GM18507 (cell line): ENCODE measurements at regions not wholly inside any gene's neighbourhood (a gene's known extent, or its start where the extent isn't known, plus 50 kb on each side); places are given as distances from the start of the nearest gene placed in this dataset.
"Not testable (repeated sequence)": the region's sequence is repeated elsewhere in the genome, so short reads cannot be mapped to it uniquely, and the experiment has no call there.

ENCODE experiments used
- DNase-seq: peaks from one replicate; pipeline ENCODE4 v3.0.0; 2011; ENCODE audit warnings: low read depth; ENCODE audit not compliant: insufficient read length; ENCODE audit errors: extremely low spot score
- FAIRE-seq: peaks from 2 replicates; lab custom pipeline; 2011; peaks lifted over from hg19 to GRCh38; lab: Jason Lieb, UNC

DNA sequence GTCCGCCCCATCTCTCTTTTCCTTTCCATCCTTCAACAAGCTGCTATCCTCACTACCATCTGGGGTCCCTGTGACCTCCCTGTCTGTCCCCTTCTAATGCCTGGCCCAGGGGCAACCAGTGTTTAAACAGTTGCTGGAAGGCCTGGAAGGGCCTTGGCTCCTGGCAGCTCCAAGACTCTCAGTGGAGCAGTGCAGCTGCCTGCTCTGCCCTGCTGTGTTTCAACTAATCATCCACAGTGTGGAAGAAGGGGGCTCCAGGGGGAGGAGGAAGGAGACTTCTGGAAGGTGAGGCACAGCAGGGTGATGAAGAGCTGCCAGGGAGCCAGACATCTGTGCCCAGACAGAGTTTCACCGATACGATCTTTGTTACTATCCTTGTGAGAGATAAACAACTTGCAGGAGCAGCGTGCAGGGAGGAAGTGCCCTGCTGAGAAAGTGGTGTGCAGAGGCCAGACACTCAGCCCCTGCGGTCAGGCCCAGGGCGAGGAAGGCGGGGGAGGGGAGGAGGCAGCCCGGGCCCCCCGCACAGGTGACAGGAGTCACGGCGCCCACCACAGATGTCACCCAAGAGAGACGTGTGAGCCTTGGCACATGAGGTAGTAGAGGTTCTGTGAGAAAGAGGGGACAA, 1061.8 kb downstream of the BCL11B start:
- no peak for DNase-seq
- no peak for FAIRE-seq

DNA sequence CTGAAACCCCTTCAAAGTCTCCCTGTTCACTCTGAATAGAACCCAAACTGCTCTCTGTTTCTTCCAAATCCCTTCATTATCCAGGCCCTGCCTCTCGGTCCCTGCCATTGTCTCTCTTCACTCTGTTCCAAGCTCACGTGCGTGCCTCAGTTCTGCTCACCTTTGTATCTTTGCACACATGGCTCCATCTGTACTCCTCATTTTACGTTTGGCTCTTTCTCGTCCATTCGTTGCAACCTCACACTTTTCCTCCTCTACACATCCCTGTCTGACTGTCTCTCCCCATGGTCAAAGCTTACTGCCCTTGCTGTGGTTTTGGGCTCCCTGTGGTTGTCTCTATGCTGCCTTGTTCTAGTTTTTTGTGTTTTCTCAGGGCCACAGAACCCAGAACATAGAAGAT, 1054.5 kb downstream of the BCL11B start:
- no peak for DNase-seq
- FAIRE-seq = no peak

DNA sequence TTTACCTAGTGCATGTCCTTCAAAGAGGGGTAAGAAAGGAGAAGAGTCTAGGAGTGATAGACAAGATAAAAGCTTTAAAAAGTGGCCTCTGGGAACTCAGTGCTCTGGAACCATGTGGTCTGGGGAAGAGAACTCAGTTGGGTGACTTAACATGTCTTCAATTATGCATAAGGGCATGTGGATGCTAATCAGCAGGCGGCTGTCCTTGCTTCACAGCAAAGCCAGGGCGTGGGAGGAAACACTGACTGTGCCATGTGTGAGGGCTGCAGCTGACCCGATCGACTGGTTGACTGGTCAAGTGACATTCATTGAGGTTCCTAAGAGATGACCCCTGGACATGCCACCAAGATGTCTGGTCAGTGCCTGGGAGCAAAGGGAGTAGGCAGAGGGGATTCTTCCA, 1053.8 kb downstream of the BCL11B start:
- no peak for FAIRE-seq

GRCh38 chr14:98219638-98220037, 1052.4 kb downstream of the BCL11B start:
- DNase-seq = no peak
- FAIRE-seq = no peak

More for the DNA sequence above, 1053.8 kb downstream of the BCL11B start:
- no peak for DNase-seq

- DNase-seq = no peak
- no peak for FAIRE-seq
These were observed 1048.9 kb downstream of the BCL11B start for GRCh38 chr14:98223106-98223505.

GRCh38 chr14:98223710-98224109, 1048.3 kb downstream of the BCL11B start:
- DNase-seq, FAIRE-seq: not testable (repeated sequence)

DNA sequence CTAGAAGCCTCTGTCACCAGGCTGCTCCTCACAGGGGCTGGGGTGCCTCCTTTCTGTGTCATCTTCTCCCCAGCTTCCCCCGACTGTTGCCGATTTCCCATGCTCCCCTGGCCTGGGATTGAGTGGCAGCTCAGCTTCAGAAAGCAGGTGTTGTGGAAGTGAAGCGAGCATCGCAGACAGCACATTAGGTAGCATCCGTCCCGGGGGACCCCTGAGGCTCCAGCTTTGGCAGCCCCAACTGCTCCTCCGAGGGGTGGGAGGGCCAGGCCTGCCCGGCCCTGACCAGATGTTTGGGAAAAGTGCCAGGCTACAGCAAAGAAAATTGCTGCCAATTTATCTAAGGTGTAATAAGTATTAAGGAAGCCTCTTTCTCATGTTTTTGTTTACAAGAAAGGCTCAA, 1045.6 kb downstream of the BCL11B start:
- DNase-seq (no peak), FAIRE-seq (no peak)

DNA sequence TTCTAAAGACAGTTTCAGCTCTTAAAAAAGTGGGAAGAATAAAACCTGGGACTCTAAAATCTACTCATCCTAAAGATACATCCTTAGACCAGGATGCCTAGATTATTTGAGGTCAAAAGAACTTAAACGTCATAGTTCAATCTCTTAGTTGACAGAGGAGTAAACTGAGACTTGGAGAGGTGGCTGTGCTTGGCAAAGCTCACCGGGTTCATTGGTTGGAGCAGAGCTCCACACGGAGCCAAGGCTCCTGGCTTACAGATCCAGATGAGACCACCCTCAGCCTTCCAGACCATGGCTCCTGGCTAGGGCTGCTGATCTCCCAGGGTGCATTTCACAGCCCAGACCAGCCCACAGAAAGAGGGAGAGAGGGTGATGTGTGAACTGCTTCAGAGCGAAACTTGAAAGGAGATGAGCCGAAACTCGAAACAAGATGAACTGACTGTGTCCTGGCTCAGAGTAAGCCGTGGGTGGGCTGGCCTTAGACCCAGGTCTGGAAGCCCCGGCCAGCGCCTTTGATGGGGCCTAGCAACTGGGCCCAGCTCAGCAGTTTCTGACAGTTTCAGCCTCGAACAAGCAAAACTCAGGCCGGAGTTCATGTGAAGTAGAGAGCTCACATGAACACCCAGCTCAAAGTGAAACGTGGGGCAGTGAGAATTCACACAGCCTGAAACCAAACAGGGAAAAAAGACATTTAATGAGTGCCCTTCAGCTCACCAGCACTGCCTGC, 1044.8 kb downstream of the BCL11B start:
- FAIRE-seq (peak; percentile 82), DNase-seq (peak; percentile 18)

- DNase-seq (no peak), FAIRE-seq (no peak)
These were observed 1044.3 kb downstream of the BCL11B start for GRCh38 chr14:98227727-98228111.

DNA sequence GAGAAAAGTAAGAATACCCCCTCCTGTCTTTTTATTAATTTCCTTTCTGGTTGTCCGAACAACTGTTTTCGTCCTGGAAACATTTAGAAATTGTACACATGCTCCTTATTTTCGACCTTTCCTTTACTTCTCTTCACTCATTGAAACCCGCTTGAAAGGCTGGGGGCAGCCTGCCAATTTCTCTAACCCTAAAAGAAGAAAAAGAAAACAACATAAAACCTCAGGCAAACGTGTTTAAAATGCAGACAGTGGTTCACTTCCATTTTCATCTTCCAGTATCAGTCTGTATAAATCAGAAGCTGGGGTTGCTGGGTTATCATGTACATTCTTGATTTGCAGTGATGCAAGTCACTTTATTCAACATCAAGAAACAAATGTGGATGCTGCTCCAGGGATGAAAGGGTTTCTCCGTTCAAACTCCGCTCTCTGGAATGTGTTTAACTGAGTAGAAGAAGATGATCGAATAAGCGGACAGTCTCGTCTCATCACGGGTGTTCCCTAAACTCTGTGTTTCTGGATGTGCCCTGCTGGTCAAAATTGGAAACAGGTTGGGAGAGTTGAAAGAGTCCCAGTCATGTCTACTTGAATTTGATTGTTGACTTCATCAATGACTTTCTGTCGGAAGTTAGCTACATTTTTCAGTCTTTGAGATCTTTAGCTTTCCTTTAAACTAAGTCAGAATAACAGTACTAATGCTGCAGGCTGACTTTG, 1042.2 kb downstream of the BCL11B start:
- DNase-seq = no peak
- no peak for FAIRE-seq

- no peak for DNase-seq
- FAIRE-seq = no peak
These were observed 1041.6 kb downstream of the BCL11B start for GRCh38 chr14:98230411-98230810.

DNA sequence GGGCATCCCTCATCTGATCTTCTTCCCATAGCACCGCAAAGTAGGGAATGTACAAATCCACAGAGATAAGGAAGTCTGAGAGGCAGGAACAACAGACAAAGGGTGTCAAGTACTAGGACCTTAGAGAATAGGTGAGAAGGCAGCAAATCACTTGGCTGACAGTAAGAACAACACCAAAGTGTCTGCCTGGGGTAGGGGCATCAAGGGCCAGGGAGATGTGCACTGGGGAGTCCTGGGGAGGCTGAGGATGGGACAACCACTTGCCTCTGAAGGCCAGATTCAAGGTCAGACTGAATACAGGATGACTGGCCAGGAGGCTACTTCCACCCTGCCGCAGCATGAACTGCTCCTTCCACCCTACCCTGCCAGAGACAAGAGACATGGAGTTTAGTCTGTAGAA, 1040.8 kb downstream of the BCL11B start:
- FAIRE-seq = no peak

GRCh38 chr14:98233656-98234055, 1038.3 kb downstream of the BCL11B start:
- no peak for FAIRE-seq

More for the DNA sequence above, 1040.8 kb downstream of the BCL11B start:
- DNase-seq = no peak

DNA sequence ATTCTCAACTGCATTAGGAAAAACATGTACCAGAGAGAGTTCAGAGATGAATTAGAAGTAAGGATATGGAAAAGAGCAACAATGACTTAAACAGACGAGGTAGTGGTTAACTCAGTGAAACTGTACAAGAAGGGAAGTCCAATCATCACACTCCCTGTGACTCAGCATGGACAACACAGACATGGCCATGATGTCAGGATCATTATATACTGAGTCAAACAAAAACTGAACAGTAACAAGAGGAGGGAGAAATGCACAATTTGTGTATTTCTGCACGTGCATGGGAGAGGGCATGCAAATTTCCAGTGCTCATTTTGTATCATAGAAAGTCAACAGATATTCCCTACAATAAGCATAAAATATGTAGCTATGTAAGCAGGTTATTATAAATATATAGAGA, 1037.8 kb downstream of the BCL11B start:
- DNase-seq = no peak

More at GRCh38 chr14:98233656-98234055, 1038.3 kb downstream of the BCL11B start:
- DNase-seq = no peak

DNA sequence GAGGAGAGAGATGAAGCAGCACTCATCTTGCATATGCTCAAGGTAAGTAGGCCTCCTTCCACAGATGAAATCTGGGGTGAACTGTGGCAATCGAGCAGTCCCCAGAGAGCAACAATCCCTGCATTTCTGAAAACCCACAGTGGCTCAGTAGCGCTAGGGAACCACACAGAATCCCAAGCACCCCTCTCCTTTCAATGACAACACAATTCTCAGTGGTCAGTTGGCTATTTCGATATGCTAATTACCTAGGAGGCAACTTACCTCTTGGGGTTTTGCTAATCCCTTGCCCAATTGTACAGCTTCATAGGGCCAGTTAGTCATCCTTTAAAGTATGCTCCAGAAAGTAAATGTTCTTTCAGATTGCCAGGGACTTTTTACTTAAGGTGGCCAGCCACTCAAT, 1035.7 kb downstream of the BCL11B start:
- DNase-seq (no peak), FAIRE-seq (no peak)

More for the DNA sequence above, 1037.8 kb downstream of the BCL11B start:
- no peak for FAIRE-seq

DNA sequence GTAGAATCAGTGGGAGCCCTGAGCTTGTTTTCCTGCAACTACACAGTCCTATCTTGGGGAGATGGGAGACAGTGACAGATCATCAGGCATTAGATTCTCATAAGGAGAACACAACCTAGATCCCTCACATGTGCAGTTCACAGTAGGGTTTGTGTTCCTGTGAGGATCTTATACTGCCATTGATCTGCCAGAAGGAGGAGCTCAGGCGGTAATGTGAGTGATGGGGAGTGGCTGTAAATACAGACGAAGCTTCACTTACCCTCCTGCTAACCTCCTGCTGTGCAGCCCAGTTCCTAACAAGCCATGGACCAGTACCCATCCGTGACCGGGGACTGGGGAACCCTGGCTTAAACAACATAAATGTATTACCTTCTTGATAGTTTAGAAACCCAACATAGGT, 1034.1 kb downstream of the BCL11B start:
- no peak for FAIRE-seq
- no peak for DNase-seq

DNA sequence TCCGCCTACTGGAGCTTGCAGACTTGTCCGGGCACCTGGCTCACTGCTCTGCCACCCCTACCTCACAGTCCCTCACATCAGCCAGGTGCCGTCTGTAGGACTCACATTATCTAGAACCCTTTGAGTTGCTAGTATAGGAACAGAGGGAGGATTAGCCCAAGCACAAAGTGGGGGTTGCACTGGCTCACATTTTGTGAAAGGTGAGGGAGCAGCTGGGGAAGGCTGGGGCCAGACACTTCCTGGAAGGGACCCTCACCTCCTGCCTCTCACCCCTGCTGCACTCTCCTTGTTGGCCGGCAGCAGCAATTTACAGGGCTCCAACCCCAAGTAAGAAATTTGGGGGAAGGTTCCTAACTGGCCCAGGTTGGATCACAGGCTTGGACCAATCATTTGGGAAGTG, 1031.6 kb downstream of the BCL11B start:
- FAIRE-seq = no peak
- no peak for DNase-seq

DNA sequence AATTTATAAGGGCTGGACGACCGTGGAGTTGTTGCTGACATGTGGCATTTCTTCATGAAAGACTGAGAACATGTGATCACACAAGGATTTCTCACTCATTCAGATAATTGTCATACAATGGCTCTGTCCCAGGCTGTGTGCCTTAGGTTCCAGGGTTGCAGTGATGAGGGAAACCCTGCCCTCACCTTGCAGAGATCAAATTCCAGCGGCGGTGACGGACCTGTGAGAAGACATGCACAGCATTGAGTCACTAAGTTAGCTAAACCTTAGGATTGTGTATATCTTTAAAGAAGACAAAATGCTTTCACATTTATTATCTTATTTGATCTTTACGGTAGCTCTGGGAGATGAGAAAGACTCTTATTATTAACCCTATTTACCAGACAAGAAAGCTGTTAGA, 1029.1 kb downstream of the BCL11B start:
- FAIRE-seq (no peak), DNase-seq (no peak)

- DNase-seq (no peak), FAIRE-seq (no peak)
These were observed 1028.7 kb downstream of the BCL11B start for GRCh38 chr14:98243332-98243731.

DNA sequence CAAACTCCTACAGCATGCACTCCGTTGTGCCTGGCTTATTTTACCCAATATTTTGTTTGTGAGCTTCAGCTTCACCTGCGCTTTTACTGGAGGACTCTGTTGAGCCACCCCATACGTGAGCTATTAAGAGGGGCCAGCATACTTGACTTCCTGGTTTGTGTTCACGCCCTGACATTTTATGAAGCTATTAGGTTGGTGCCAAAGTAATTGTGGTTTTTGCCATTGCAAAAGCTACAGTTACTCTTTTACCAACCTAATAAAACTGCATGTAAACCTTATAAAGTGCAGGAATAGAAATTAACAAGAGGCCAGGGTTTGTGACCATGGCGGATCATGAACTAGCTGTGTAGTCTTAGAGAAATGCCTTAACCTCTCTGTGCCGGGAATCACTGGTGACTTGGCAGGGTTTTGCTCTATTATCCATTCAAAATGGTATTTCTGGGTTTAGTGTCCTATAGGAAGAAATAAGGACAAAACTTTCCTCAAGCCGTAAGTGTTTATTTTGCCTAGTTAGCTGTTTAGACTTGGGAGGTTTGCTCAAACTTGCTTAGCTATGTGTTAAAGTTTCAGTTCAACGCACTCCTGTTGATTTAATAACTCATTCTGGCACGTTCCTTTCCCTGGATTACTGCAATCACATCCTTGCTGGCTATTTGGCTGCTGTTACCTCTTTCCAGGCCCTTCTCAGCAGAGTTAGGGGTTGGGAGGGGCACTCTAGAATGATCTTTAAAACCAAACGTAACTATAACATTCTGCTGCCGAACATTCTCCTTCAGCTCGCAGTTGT, 1027.6 kb downstream of the BCL11B start:
- FAIRE-seq = no peak
- DNase-seq = no peak
